WTC11 (cell line): ENCODE measurements at regions not wholly inside any gene's neighbourhood (a gene's known extent, or its start where the extent isn't known, plus 50 kb on each side); places are given as distances from the start of the nearest gene placed in this dataset.

Experiments used
- ATAC-seq: fragments of 200-7000 bp; cut with Tn5 transposase; 2 replicates; pipeline ENCODE4 v1.10.0; 2021; ENCODE audit warnings: mild to moderate bottlenecking, moderate library complexity
- CTCF ChIA-PET: fragments of 300-600 bp; sonication (Branson Sonifier 250); formaldehyde crosslinking; loops from one replicate; lab custom pipeline; 2021; ENCODE audit warnings: antibody characterized with exemption; lab: Charles Lee
- POLR2A ChIA-PET: fragments of 350-600 bp; sonication (Branson Sonifier 250); formaldehyde crosslinking; loops from one replicate; lab custom pipeline; 2021; ENCODE audit warnings: antibody characterized with exemption; lab: Charles Lee
- DNase-seq: peaks from one replicate; pipeline ENCODE4 v3.0.0; 2021; ENCODE audit warnings: low spot score
- H3K27ac Mint-ChIP-seq: 2 replicates; pipeline ENCODE4 v1.8.0; 2021; ENCODE audit warnings: mixed read lengths
- H3K27me3 Mint-ChIP-seq: 2 replicates; pipeline ENCODE4 v1.8.0; 2021; ENCODE audit warnings: low read depth, mild to moderate bottlenecking, moderate library complexity, mixed read lengths
- H3K36me3 Mint-ChIP-seq: 2 replicates; pipeline ENCODE4 v1.8.0; 2021; ENCODE audit warnings: mixed read lengths
- H3K4me1 Mint-ChIP-seq: 2 replicates; pipeline ENCODE4 v1.8.0; 2022; ENCODE audit warnings: mixed read lengths
- H3K4me3 Mint-ChIP-seq: 2 replicates; pipeline ENCODE4 v1.8.0; 2021; ENCODE audit warnings: mild to moderate bottlenecking, moderate library complexity, mixed read lengths
- H3K9me3 Mint-ChIP-seq: 2 replicates; pipeline ENCODE4 v1.8.0; 2021; ENCODE audit warnings: mixed read lengths
- AR ChIP-seq: fragments of 250-450 bp; sonication (Bioruptor Pico); IDR thresholded peaks from 2 replicates; pipeline ENCODE4 v1.9.0; 2021; ENCODE audit warnings: mild to moderate bottlenecking
- CTCF ChIP-seq: fragments of 200-600 bp; IDR thresholded peaks from 2 replicates; pipeline ENCODE4 v1.8.0; 2022; ENCODE audit warnings: antibody characterized with exemption
- ETV6 ChIP-seq: sonication (generic); formaldehyde crosslinking; IDR thresholded peaks from 2 replicates; pipeline ENCODE4 v1.8.1; 2022; ENCODE audit warnings: mild to moderate bottlenecking, missing genetic modification reagents
- FOXK1 ChIP-seq: sonication (generic); formaldehyde crosslinking; IDR thresholded peaks from 2 replicates; pipeline ENCODE4 v1.8.0; 2022; ENCODE audit warnings: mild to moderate bottlenecking, moderate library complexity, missing genetic modification reagents
- GRHL2 ChIP-seq: fragments of 250-450 bp; sonication (Bioruptor Pico); IDR thresholded peaks from 2 replicates; pipeline ENCODE4 v1.8.0; 2022; ENCODE audit warnings: mild to moderate bottlenecking, moderate library complexity; ENCODE audit not compliant: insufficient replicate concordance, severe bottlenecking
- NFATC4 ChIP-seq: fragments of 250-450 bp; sonication (Bioruptor Pico); IDR thresholded peaks from 2 replicates; pipeline ENCODE4 v1.9.0; 2021; ENCODE audit warnings: mild to moderate bottlenecking
- NFYB ChIP-seq: sonication (generic); formaldehyde crosslinking; conservative IDR thresholded peaks from 2 replicates; pipeline ENCODE4 v1.8.0; 2022; ENCODE audit warnings: low read depth, missing genetic modification reagents
- PRDM15 ChIP-seq: sonication (generic); formaldehyde crosslinking; IDR thresholded peaks from 2 replicates; pipeline ENCODE4 v1.8.0; 2022; ENCODE audit warnings: missing genetic modification reagents
- RELA ChIP-seq: sonication (generic); formaldehyde crosslinking; IDR thresholded peaks from 2 replicates; pipeline ENCODE4 v1.8.1; 2022; ENCODE audit warnings: missing genetic modification reagents, mild to moderate bottlenecking, borderline replicate concordance
- SP1 ChIP-seq: sonication (generic); formaldehyde crosslinking; conservative IDR thresholded peaks from 2 replicates; pipeline ENCODE4 v1.8.1; 2022; ENCODE audit warnings: missing genetic modification reagents
- TEAD4 ChIP-seq: sonication (generic); formaldehyde crosslinking; IDR thresholded peaks from 2 replicates; pipeline ENCODE4 v1.8.0; 2022; ENCODE audit warnings: mild to moderate bottlenecking, missing genetic modification reagents
- ZNF232 ChIP-seq: sonication (generic); formaldehyde crosslinking; IDR thresholded peaks from 2 replicates; pipeline ENCODE4 v1.8.0; 2022; ENCODE audit warnings: mild to moderate bottlenecking, missing genetic modification reagents
- ZNF281 ChIP-seq: sonication (generic); formaldehyde crosslinking; IDR thresholded peaks from 2 replicates; pipeline ENCODE4 v1.8.0; 2023; ENCODE audit warnings: mild to moderate bottlenecking, missing genetic modification reagents
- ZNF317 ChIP-seq: sonication (generic); formaldehyde crosslinking; IDR thresholded peaks from 2 replicates; pipeline ENCODE4 v1.8.1; 2023; ENCODE audit warnings: low read depth, mild to moderate bottlenecking, moderate library complexity, missing genetic modification reagents, borderline replicate concordance
- ZNF425 ChIP-seq: fragments of 250-450 bp; sonication (Bioruptor Pico); conservative IDR thresholded peaks from 2 replicates; pipeline ENCODE4 v1.9.0; 2021; ENCODE audit warnings: mild to moderate bottlenecking

GRCh38 chr2:71826826-71827523 lies 320.7 kb downstream of the CYP26B1 start:
- POLR2A ChIA-PET: no interaction called here
- no peaks in the 10 kb centered on the region; the same call in 1 of the 2 replicates for H3K27me3 Mint-ChIP-seq
- TF ChIP-seq GRHL2 (no peak), TEAD4 (CRISPR knock-in tag) (no peak), RELA (CRISPR knock-in tag) (no peak), ZNF281 (CRISPR knock-in tag) (no peak)
- DNase-seq: no peak
- H3K27ac Mint-ChIP-seq: no peak overlapping the region
- peaks cover 29% of the 10 kb centered on the region for H3K9me3 Mint-ChIP-seq
- H3K4me1 Mint-ChIP-seq: no peaks in the 10 kb centered on the region
- CTCF ChIA-PET: no interaction called here
- H3K36me3 Mint-ChIP-seq: no peaks in the 10 kb centered on the region; the same call in 1 of the 2 replicates
- H3K4me3 Mint-ChIP-seq: no peak overlapping the region
- ATAC-seq: no peak

GRCh38 chr2:71826299-71826698 lies 321.4 kb downstream of the CYP26B1 start:
- Mint-ChIP-seq H3K27me3 (no peaks in the 10 kb centered on the region; the same call in 1 of the 2 replicates), H3K27ac (no peak overlapping the region), H3K4me1 (no peaks in the 10 kb centered on the region), H3K4me3 (no peak overlapping the region), H3K9me3 (peaks cover 33% of the 10 kb centered on the region), H3K36me3 (no peaks in the 10 kb centered on the region; the same call in 1 of the 2 replicates)
- TF ChIP-seq AR: no peak
- no peak for TF ChIP-seq NFYB (CRISPR knock-in tag)
- TF ChIP-seq FOXK1 (CRISPR knock-in tag): no peak
- no peak for TF ChIP-seq TEAD4 (CRISPR knock-in tag)
- no peak for TF ChIP-seq ETV6 (CRISPR knock-in tag)
- TF ChIP-seq SP1 (CRISPR knock-in tag): no peak
- TF ChIP-seq ZNF425: no peak
- no peak for TF ChIP-seq CTCF
- TF ChIP-seq ZNF317: no peak
- no peak for TF ChIP-seq ZNF232 (CRISPR knock-in tag)
- no peak for TF ChIP-seq PRDM15 (CRISPR knock-in tag)
- TF ChIP-seq NFATC4 (CRISPR knock-in tag): no peak
- ChIA-PET POLR2A (no interaction called here), CTCF (no interaction called here)
- DNase-seq: no peak
- ATAC-seq: no peak
